MCF 10A (cell line): ENCODE measurements at regions not wholly inside any gene's neighbourhood (a gene's known extent, or its start where the extent isn't known, plus 50 kb on each side); places are given as distances from the start of the nearest gene placed in this dataset.
A peak's percentile ranks its signal among the peaks of the same experiment; 100 is the strongest.

ENCODE experiments used
- BruUV-seq: library from RNA; stranded (reverse); fragments of 400-500 nt; replicated peaks from 2 replicates; lab custom pipeline; 2021; lab: Mats Ljungman, UMichigan
- CTCF ChIA-PET: fragments of 300-600 bp; sonication (Branson Sonifier 250); formaldehyde crosslinking; extraction: SDS; loops from one replicate; lab custom pipeline; 2021; ENCODE audit warnings: antibody characterized with exemption, inconsistent platforms; lab: Yijun Ruan, JAX
- POLR2A ChIA-PET: fragments of 300-600, 350-650 bp; sonication (Branson Sonifier 250); formaldehyde crosslinking; extraction: SDS; loops from one replicate; lab custom pipeline; 2020; ENCODE audit warnings: antibody characterized with exemption, inconsistent platforms; lab: Yijun Ruan, JAX
- DNase-seq: peaks from one replicate; pipeline ENCODE4 v3.0.0-alpha.2; 2018; ENCODE audit not compliant: unreplicated experiment
- H3K27ac Mint-ChIP-seq: one replicate; pipeline ENCODE4 v1.8.0; 2022; ENCODE audit warnings: mild to moderate bottlenecking, low read depth, mixed read lengths; ENCODE audit not compliant: unreplicated experiment
- H3K27me3 Mint-ChIP-seq: one replicate; pipeline ENCODE4 v1.8.0; 2022; ENCODE audit warnings: mixed read lengths; ENCODE audit not compliant: insufficient read depth, unreplicated experiment
- H3K36me3 Mint-ChIP-seq: one replicate; pipeline ENCODE4 v1.8.0; 2022; ENCODE audit warnings: mild to moderate bottlenecking, moderate library complexity, mixed read lengths; ENCODE audit not compliant: insufficient read depth, unreplicated experiment
- H3K4me1 Mint-ChIP-seq: one replicate; pipeline ENCODE4 v1.8.0; 2022; ENCODE audit warnings: mixed read lengths; ENCODE audit not compliant: insufficient read depth, unreplicated experiment
- H3K4me3 Mint-ChIP-seq: one replicate; pipeline ENCODE4 v1.8.0; 2022; ENCODE audit warnings: mild to moderate bottlenecking, moderate library complexity, mixed read lengths; ENCODE audit not compliant: unreplicated experiment
- H3K9me3 Mint-ChIP-seq: one replicate; pipeline ENCODE4 v1.8.0; 2022; ENCODE audit warnings: mixed read lengths; ENCODE audit not compliant: unreplicated experiment
- CTCF ChIP-seq: fragments of 200-600 bp; IDR thresholded peaks from one replicate; pipeline ENCODE4 v1.8.0; 2022; ENCODE audit warnings: antibody characterized with exemption, mild to moderate bottlenecking; ENCODE audit not compliant: unreplicated experiment
- intact Hi-C: fragments of 100-400 bp; cut with micrococcal nuclease; formaldehyde crosslinking; loops from 2 replicates; pipeline ENCODE4 v1.14.1; 2022

- Mint-ChIP-seq H3K4me1 (peaks cover 52% of the 10 kb centered on the region), H3K36me3 (peaks cover 5% of the 10 kb centered on the region), H3K9me3 (no peaks in the 10 kb centered on the region), H3K27me3 (no peaks in the 10 kb centered on the region), H3K27ac (no peak overlapping the region), H3K4me3 (no peak overlapping the region)
- BruUV-seq: no TSS peak
- no peak for TF ChIP-seq CTCF
- ChIA-PET POLR2A (interaction anchor here (1.0 kb wide), 1 partner anchor 139 kb away, joined by 3 read pairs; no protein-coding TSS in a partner anchor), CTCF (interaction anchor here (1.2 kb wide), 1 partner anchor 81 kb away, joined by 3 read pairs; no protein-coding TSS in a partner anchor)
- DNase-seq: no peak
- intact Hi-C loops: no loop called here
These were observed 270.6 kb upstream of the HES1 start for GRCh38 chr3:193865339-193865738.

- no TSS peak for BruUV-seq
- H3K4me3 Mint-ChIP-seq: no peak overlapping the region
- no peak for TF ChIP-seq CTCF
- ChIA-PET CTCF (interaction anchor here (0.6 to 1.2 kb wide), 2 partner anchors 82 to 183 kb away, joined by 3 read pairs; no protein-coding TSS in a partner anchor), POLR2A (no interaction called here)
- no peak overlapping the region for H3K27ac Mint-ChIP-seq
- no peaks in the 10 kb centered on the region for H3K27me3 Mint-ChIP-seq
- no peak for DNase-seq
- H3K36me3 Mint-ChIP-seq: peaks cover 5% of the 10 kb centered on the region
- no peaks in the 10 kb centered on the region for H3K9me3 Mint-ChIP-seq
- peaks cover 59% of the 10 kb centered on the region for H3K4me1 Mint-ChIP-seq
- intact Hi-C loops: no loop called here
These were observed 270.0 kb upstream of the HES1 start for GRCh38 chr3:193865896-193866480.

- Mint-ChIP-seq H3K4me1 (peaks cover 70% of the 10 kb centered on the region), H3K27me3 (no peaks in the 10 kb centered on the region), H3K4me3 (no peak overlapping the region), H3K27ac (peak overlapping the region; percentile 54), H3K36me3 (peaks cover 5% of the 10 kb centered on the region), H3K9me3 (no peaks in the 10 kb centered on the region)
- ChIA-PET CTCF (interaction anchor here (0.6 to 2.1 kb wide), 5 partner anchors 18 to 1591 kb away, joined by 3 to 7 read pairs (median 5); no protein-coding TSS in a partner anchor), POLR2A (interaction anchor here (0.7 to 6.6 kb wide), 8 partner anchors 21 to 461 kb away, joined by 3 to 162 read pairs (median 4); partner anchors contain the start of gene HES1)
- TF ChIP-seq CTCF: no peak
- BruUV-seq: no TSS peak
- peak; percentile 96 for DNase-seq
- intact Hi-C loops: no loop called here
These were observed 267.4 kb upstream of the HES1 start for GRCh38 chr3:193868590-193868989.

- no peaks in the 10 kb centered on the region for H3K27me3 Mint-ChIP-seq
- no peak for TF ChIP-seq CTCF
- BruUV-seq: no TSS peak
- DNase-seq: peak; percentile 82
- H3K4me1 Mint-ChIP-seq: peaks cover 66% of the 10 kb centered on the region
- intact Hi-C loops: loop anchor here (5.0 kb wide), 1 partner anchor 87 kb away; no protein-coding TSS in a partner anchor
- no peaks in the 10 kb centered on the region for H3K9me3 Mint-ChIP-seq
- ChIA-PET CTCF (interaction anchor here (0.6 to 2.1 kb wide), 5 partner anchors 19 to 1592 kb away, joined by 3 to 7 read pairs (median 5); no protein-coding TSS in a partner anchor), POLR2A (interaction anchor here (0.6 to 6.6 kb wide), 11 partner anchors 12 to 428 kb away, joined by 3 to 162 read pairs (median 4); partner anchors contain the start of gene HES1)
- peak overlapping the region; percentile 10 for H3K4me3 Mint-ChIP-seq
- H3K27ac Mint-ChIP-seq: peak overlapping the region; percentile 31
- H3K36me3 Mint-ChIP-seq: peaks cover 5% of the 10 kb centered on the region
These were observed 266.4 kb upstream of the HES1 start for GRCh38 chr3:193869221-193870201.
